ENCODE measurements at regions not wholly inside any gene's neighbourhood (a gene's known extent, or its start where the extent isn't known, plus 50 kb on each side); places are given as distances from the start of the nearest gene placed in this dataset.
"Not testable (repeated sequence)": the region's sequence is repeated elsewhere in the genome, so short reads cannot be mapped to it uniquely, and the experiment has no call there.

DNA sequence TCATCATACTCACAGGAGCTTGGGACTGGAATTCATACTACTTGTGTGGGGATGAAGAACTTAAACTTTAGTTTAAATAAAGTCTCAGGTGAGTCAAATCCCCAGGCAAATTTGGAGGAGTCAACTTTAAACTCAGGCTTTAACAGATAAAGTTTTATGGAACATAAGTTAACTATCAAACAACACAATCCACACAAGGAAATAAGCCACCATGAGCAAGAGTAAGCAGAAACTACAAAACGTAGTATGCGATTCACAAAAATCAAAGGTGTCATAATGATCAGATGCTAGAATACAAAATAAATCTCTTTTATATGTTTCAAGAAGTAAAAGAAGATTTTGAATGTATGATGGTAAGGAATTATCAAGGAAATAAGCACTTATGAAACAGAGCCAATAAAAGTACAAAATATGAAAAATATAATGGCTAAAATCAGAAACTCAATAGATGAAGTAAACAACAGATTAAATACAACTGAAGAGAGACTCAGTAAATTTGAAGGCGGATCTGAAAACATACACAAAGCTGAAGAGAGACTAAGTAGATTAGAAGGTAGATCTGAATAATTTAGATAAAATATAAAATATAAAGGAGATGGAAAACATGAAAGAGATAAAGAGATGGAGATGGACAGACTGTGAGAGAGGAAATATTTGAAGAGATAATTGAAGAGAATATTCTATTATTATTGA lies 97.5 kb upstream of the TWIST2 start:
- DNase-seq (ENCODE audit: low spot score) = no peak

DNA sequence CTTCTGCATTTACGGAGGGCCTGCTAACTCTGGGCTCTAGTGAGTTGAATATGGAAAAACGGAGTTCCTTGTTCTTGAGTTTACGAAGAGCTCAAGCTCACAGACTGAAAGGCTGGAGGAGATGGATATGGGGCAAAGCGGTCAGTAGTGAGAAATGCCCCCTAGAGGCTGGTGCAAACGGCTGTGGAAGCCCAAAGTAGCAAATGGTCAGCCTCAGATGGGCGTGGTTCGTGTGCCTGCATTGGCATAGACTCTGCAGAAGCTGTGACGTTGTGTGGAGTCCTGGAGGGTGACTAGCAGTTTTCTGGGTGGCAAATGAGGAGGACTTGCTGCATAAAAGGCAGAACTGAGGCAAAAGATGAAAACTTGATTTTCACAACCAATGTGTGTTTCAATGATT lies 93.6 kb upstream of the TWIST2 start:
- DNase-seq (ENCODE audit: low spot score) = peak; percentile 5

DNA sequence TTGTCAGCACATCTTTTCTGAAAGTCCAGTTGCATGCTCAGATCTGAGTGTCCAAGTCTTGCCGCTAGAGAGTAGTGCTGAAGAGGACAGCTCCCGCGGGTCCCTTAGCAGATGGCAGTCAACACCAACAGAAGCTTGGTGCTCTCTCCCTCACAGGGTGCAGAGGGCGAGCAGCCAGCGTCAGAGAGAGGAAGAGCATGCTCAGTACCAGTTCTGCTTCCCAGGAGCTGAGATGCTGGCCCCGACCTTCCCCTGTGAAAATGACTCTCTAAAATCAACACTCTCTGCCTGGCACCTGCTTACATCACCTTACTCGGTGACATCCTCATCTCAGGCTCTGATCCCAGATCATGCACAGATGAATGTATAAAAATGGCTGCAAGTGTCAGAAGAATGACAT lies 86.0 kb upstream of the TWIST2 start:
- DNase-seq (ENCODE audit: low spot score) = peak; percentile 34

GRCh38 chr2:238763471-238763995 lies 84.4 kb upstream of the TWIST2 start:
- DNase-seq (ENCODE audit: low spot score) = no peak

- no peak for DNase-seq (ENCODE audit: low spot score)
Measured at GRCh38 chr2:238765590-238765989, 82.3 kb upstream of the TWIST2 start.

- DNase-seq (ENCODE audit: low spot score) = peak; percentile 31
Measured at GRCh38 chr2:238771218-238771617, 76.7 kb upstream of the TWIST2 start.

- DNase-seq (ENCODE audit: low spot score) = no peak
Measured at GRCh38 chr2:238771639-238772038, 76.2 kb upstream of the TWIST2 start.

- no peak for DNase-seq (ENCODE audit: low spot score)
Measured at GRCh38 chr2:238772635-238773297, 75.1 kb upstream of the TWIST2 start.

DNA sequence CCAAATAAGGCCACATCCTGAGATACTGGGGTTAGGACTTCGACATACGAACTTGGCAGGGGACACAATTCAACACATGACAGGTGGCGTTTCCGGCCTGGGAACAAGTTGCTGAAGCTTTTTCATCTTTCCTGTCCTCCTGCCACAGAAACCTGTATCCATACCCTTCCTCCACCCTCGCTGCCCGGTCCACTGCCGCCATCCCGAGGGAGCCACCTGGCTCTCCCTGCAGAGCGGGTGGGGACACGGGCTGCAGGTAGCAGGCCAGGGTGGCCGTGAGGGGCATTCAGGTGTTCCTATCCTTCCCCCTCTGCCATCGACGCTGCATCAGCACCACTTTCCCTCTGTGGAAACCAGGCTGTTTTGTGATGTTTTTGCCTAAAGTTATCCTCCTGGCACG lies 74.4 kb upstream of the TWIST2 start:
- DNase-seq (ENCODE audit: low spot score) = no peak

DNA sequence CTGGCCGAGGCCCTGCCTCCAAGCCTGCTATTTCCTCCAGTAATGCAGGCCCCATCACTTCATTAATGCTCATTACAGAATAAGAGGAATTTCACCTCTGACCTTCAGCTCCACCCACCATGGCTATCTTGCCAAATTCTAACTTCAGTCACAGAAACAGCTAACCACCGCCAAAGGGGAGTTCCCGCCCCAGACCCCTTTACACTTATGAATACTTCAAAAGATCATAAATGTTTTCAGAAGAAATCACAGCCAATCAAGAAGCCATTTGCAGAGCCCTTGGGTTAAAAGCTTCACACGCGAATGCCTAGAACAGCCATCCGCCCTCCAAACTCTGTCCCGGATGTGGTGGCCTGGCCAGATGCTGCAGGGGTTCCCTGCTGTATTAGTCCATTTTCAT lies 73.8 kb upstream of the TWIST2 start:
- no peak for DNase-seq (ENCODE audit: low spot score)

DNA sequence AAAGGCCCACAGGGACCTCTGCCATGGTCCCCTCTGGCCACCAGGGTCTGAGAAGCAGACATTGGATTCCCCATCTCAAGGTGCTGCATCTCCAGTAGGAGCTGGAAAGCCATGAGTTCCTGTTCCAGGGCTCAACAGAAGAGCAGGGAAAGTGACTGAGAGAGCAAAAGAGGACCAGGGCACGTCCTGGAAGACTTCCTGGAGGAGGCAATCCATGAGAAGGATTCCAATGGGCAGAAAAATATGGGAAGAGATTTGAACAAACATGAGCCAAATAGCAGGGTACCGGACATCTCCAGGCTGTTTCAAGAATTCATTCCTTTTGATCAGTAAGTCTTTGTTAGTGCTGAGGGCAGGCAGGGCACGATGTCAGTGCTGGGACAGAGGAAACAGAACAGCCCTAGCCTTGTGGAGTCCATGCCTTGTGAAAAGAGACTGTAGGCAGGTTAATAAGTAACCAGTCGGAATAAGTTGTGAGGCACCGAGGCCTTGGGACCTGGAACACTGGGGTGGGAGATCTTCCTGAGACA lies 72.8 kb upstream of the TWIST2 start:
- no peak for DNase-seq (ENCODE audit: low spot score)

- no peak for DNase-seq (ENCODE audit: low spot score)
Measured at GRCh38 chr2:238775591-238775990, 72.3 kb upstream of the TWIST2 start.

DNA sequence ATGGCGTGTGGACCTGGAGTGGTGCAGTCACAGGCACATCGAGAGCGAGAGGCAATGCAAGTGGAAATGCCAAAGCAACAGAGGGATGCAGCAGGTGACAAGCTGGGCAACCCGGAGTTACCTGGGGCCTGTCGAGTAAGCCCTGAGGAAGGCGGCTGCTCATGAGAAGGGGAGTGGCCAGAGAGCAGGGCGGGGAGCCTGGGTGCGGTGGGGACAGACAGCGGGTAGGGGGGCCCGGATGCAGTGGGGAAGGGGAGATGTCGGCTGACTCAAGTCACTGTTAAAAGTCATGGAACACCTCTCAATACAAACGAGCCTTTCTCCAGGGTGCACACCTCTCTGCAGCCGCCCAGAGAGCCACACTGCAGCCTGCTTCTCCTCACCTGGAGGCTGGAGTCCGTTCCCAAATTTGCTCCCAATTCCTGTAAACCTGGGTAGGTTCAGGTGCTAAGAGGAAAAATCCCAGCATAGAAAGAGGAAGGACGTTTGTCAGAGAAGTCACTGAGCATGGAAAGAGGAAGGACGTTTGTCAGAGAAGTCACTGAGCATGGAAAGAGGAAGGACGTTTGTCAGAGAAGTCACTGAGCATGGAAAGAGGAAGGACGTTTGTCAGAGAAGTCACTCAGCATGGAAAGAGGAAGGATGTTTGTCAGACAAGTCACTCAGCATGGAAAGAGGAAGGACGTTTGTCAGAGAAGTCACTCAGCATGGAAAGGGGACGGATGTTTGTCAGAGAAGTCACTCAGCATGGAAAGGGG lies 71.7 kb upstream of the TWIST2 start:
- DNase-seq (ENCODE audit: low spot score) = no peak

GRCh38 chr2:238776761-238777046 lies 71.2 kb upstream of the TWIST2 start:
- DNase-seq (ENCODE audit: low spot score) = not testable (repeated sequence)

GRCh38 chr2:238777369-238778067 lies 70.4 kb upstream of the TWIST2 start:
- no peak for DNase-seq (ENCODE audit: low spot score)

- peak; percentile 64 for DNase-seq (ENCODE audit: low spot score)
Measured at GRCh38 chr2:238784671-238785527, 63.0 kb upstream of the TWIST2 start.

GRCh38 chr2:238785528-238785860 lies 62.4 kb upstream of the TWIST2 start:
- no peak for DNase-seq (ENCODE audit: low spot score)

DNA sequence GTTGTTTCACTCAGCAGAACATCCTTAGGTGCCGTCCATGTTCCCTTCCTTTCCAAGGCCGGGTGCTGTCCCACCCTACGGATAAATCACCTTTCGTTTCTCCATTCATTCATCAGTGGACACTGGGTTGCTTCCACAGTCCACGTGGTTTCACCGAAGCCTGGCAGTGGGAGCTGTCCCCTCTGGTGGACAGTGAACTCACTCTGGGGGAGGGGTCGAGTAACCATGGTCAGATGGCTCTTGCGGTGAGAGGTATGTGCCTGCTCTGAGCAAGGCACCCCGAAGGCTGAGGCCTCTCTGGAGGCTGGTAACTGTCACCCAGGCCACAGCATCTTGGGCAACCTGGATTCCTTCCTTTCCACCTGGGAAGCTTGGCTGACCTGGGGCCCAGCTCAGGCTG lies 61.5 kb upstream of the TWIST2 start:
- no peak for DNase-seq (ENCODE audit: low spot score)

GRCh38 chr2:238786792-238787490 lies 60.9 kb upstream of the TWIST2 start:
- no peak for DNase-seq (ENCODE audit: low spot score)

GRCh38 chr2:238787501-238787900 lies 60.4 kb upstream of the TWIST2 start:
- no peak for DNase-seq (ENCODE audit: low spot score)

- no peak for DNase-seq (ENCODE audit: low spot score)
Measured at GRCh38 chr2:238789317-238789806, 58.5 kb upstream of the TWIST2 start.
